ENCODE measurements at regions not wholly inside any gene's neighbourhood (a gene's known extent, or its start where the extent isn't known, plus 50 kb on each side); places are given as distances from the start of the nearest gene placed in this dataset.

- no peak for DNase-seq
Observed at GRCh38 chr4:104901961-104902605, 244.6 kb upstream of the TET2 start.

GRCh38 chr4:104905065-104905464, 241.6 kb upstream of the TET2 start:
- DNase-seq = no peak

- DNase-seq = no peak
Observed at GRCh38 chr4:104905546-104905945, 241.1 kb upstream of the TET2 start.

- no peak for DNase-seq
Observed at GRCh38 chr4:104906276-104906675, 240.4 kb upstream of the TET2 start.

GRCh38 chr4:104907074-104907649, 239.5 kb upstream of the TET2 start:
- no peak for DNase-seq

- DNase-seq = no peak
Observed at GRCh38 chr4:104907991-104908390, 238.7 kb upstream of the TET2 start.

- no peak for DNase-seq
Observed at GRCh38 chr4:104909376-104909775, 237.3 kb upstream of the TET2 start.

- no peak for DNase-seq
Observed at GRCh38 chr4:104912518-104912917, 234.2 kb upstream of the TET2 start.

GRCh38 chr4:104915373-104915772, 231.3 kb upstream of the TET2 start:
- no peak for DNase-seq

- no peak for DNase-seq
Observed at GRCh38 chr4:104915864-104916263, 230.8 kb upstream of the TET2 start.

GRCh38 chr4:104919406-104919805, 227.3 kb upstream of the TET2 start:
- no peak for DNase-seq

- no peak for DNase-seq
Observed at GRCh38 chr4:104930298-104930697, 216.4 kb upstream of the TET2 start.

- DNase-seq = peak; percentile 35
Observed at GRCh38 chr4:104930745-104931736, 215.6 kb upstream of the TET2 start.

GRCh38 chr4:104938624-104939023, 208.1 kb upstream of the TET2 start:
- no peak for DNase-seq

GRCh38 chr4:104940927-104941326, 205.7 kb upstream of the TET2 start:
- DNase-seq = no peak

- peak; percentile 19 for DNase-seq
Observed at GRCh38 chr4:104941661-104942062, 205.0 kb upstream of the TET2 start.

- no peak for DNase-seq
Observed at GRCh38 chr4:104942990-104943743, 203.5 kb upstream of the TET2 start.

GRCh38 chr4:104944596-104944995, 202.1 kb upstream of the TET2 start:
- DNase-seq = no peak

- no peak for DNase-seq
Observed at GRCh38 chr4:104964410-104965175, 182.1 kb upstream of the TET2 start.

GRCh38 chr4:104966349-104967033, 180.2 kb upstream of the TET2 start:
- DNase-seq = peak; percentile 93

GRCh38 chr4:104967034-104967401, 179.7 kb upstream of the TET2 start:
- DNase-seq = no peak
